ENCODE measurements at regions not wholly inside any gene's neighbourhood (a gene's known extent, or its start where the extent isn't known, plus 50 kb on each side); places are given as distances from the start of the nearest gene placed in this dataset.
"Not testable (repeated sequence)": the region's sequence is repeated elsewhere in the genome, so short reads cannot be mapped to it uniquely, and the experiment has no call there.

- H3K27ac ChIP-seq = no peak overlapping the region
- intact Hi-C loops (cut with DNase I) = no loop called here
- TF ChIP-seq CTCF (IDR thresholded peaks at IDR 0.05) = no peak
- H3K27me3 ChIP-seq = no peaks in the 10 kb centered on the region
- H3K4me3 ChIP-seq = no peak overlapping the region
- no peaks in the 10 kb centered on the region for H3K4me1 ChIP-seq
- no peaks in the 10 kb centered on the region for H3K36me3 ChIP-seq
- no peaks in the 10 kb centered on the region for H3K9me3 ChIP-seq
- no peak for DNase-seq (ENCODE audit: low spot score in 2 of 2)
Measured at GRCh38 chr3:153855772-153856171, 265.4 kb upstream of the ARHGEF26 start.

GRCh38 chr3:153856932-153857331 is 264.3 kb upstream of the ARHGEF26 start:
- Histone ChIP-seq H3K4me1 (no peaks in the 10 kb centered on the region), H3K36me3 (no peaks in the 10 kb centered on the region)

GRCh38 chr3:153864793-153865192 is 256.4 kb upstream of the ARHGEF26 start:
- Histone ChIP-seq H3K27ac (no peak overlapping the region), H3K9me3 (no peaks in the 10 kb centered on the region), H3K4me3 (no peak overlapping the region), H3K4me1 (no peaks in the 10 kb centered on the region), H3K36me3 (no peaks in the 10 kb centered on the region), H3K27me3 (no peaks in the 10 kb centered on the region)
- TF ChIP-seq CTCF (IDR thresholded peaks at IDR 0.05) = no peak
- intact Hi-C loops (cut with DNase I) = no loop called here
- no peak for DNase-seq (ENCODE audit: low spot score in 2 of 2)

More at GRCh38 chr3:153856932-153857331, 264.3 kb upstream of the ARHGEF26 start:
- H3K9me3 ChIP-seq = no peaks in the 10 kb centered on the region
- no peak overlapping the region for H3K27ac ChIP-seq
- no peak for DNase-seq (ENCODE audit: low spot score in 2 of 2)
- TF ChIP-seq CTCF (IDR thresholded peaks at IDR 0.05) = no peak
- no peak overlapping the region for H3K4me3 ChIP-seq
- no peaks in the 10 kb centered on the region for H3K27me3 ChIP-seq
- intact Hi-C loops (cut with DNase I) = no loop called here

- Histone ChIP-seq H3K4me3 (no peak overlapping the region), H3K27me3 (no peaks in the 10 kb centered on the region), H3K4me1 (no peaks in the 10 kb centered on the region), H3K9me3 (no peaks in the 10 kb centered on the region), H3K27ac (no peak overlapping the region), H3K36me3 (no peaks in the 10 kb centered on the region)
- no peak for TF ChIP-seq CTCF (IDR thresholded peaks at IDR 0.05)
- no peak for DNase-seq (ENCODE audit: low spot score in 2 of 2)
- intact Hi-C loops (cut with DNase I) = no loop called here
Measured at GRCh38 chr3:153866901-153867300, 254.3 kb upstream of the ARHGEF26 start.

- intact Hi-C loops (cut with DNase I); DNase-seq (ENCODE audit: low spot score in 2 of 2): not testable (repeated sequence)
Measured at GRCh38 chr3:153874348-153874747, 246.8 kb upstream of the ARHGEF26 start.

GRCh38 chr3:153880493-153880892 is 240.7 kb upstream of the ARHGEF26 start:
- Histone ChIP-seq H3K9me3 (no peaks in the 10 kb centered on the region), H3K27me3 (no peaks in the 10 kb centered on the region), H3K4me3 (no peak overlapping the region), H3K36me3 (no peaks in the 10 kb centered on the region), H3K27ac (no peak overlapping the region), H3K4me1 (no peaks in the 10 kb centered on the region)
- intact Hi-C loops (cut with DNase I) = no loop called here
- DNase-seq (ENCODE audit: low spot score in 2 of 2) = no peak
- TF ChIP-seq CTCF (IDR thresholded peaks at IDR 0.05) = no peak

More at GRCh38 chr3:153874348-153874747, 246.8 kb upstream of the ARHGEF26 start:
- not testable (repeated sequence) for H3K4me3 ChIP-seq, H3K27me3 ChIP-seq, H3K9me3 ChIP-seq, H3K27ac ChIP-seq, H3K36me3 ChIP-seq, H3K4me1 ChIP-seq
